Iris pigment epithelial cell (primary cell): ENCODE measurements at regions not wholly inside any gene's neighbourhood (a gene's known extent, or its start where the extent isn't known, plus 50 kb on each side); places are given as distances from the start of the nearest gene placed in this dataset.
"Not testable (repeated sequence)": the region's sequence is repeated elsewhere in the genome, so short reads cannot be mapped to it uniquely, and the experiment has no call there.

Source experiments
- DNase-seq: peaks from one replicate; pipeline ENCODE4 v3.0.0-alpha.2; 2011; ENCODE audit warnings: low read depth

GRCh38 chr2:239819091-239819973, 205.8 kb downstream of the NDUFA10 start:
- DNase-seq, result no peak

DNA sequence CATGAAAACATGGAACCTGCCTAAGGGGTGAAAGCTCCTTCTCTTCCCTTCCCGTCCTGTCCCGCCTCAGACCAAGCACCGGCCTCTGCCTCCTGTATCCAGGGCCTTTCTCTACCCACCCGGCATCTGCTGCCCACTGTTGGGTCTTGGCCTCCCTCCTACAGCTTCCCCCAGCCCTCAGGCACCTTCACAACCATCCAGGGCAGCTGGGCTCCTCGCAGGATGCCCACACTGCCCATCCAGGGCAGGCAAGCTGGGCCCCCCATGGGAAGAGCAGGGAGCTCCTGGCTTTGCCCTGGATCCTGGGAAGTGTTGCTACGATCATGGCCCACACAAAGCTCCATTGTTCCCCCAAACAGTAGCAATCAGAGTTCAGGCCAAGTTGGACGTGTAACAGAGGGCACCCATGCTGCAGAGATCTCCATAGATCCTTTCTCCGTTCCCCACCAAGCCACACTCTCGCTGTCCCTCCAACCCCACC, 206.6 kb downstream of the NDUFA10 start:
- no peak for DNase-seq

GRCh38 chr2:239818086-239818485, 207.1 kb downstream of the NDUFA10 start:
- no peak for DNase-seq

DNA sequence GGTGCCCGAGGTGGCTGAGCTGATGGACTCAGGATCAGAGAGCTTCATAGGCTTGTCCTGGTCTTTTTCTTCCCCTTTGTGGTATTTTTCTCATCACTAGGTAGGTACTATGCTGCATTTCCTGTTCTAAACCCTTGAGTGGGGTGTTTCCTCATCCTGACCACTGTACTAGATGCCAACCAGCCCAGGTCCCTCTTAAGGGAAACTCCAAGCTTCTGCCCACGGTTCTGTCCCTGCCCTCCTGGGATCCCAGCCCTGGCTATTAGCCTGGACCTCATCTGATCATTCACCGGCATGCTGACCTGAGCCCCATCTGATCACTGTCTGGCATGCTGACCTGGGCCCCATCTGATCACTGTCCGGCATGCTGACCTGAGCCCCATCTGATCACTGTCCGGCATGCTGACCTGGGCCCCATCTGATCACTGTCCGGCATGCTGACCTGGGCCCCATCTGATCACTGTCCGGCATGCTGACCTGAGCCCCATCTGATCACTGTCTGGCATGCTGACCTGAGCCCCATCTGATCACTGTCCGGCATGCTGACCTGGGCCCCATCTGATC, 207.6 kb downstream of the NDUFA10 start:
- not testable (repeated sequence) for DNase-seq

- DNase-seq, result no peak
These were observed 208.3 kb downstream of the NDUFA10 start for GRCh38 chr2:239816576-239817467.

DNA sequence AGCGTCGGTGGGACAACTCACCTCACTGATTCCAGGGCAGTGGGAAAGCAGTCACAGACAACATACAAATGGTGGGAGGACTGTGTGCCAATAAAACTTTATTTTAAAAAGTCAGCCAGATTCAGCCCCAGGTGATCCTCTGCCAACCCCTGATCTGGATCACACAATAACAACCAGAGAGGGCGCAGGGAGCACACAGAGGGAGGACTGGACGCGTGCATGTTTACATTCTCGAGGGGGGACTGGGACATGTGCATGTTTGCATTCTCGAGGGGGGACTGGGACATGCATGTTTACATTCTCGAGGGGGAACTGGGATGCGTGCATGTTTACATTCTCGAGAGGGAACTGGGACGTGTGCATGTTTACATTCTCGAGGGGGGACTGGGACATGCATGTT, 209.5 kb downstream of the NDUFA10 start:
- DNase-seq, result no peak

- no peak for DNase-seq
These were observed 210.1 kb downstream of the NDUFA10 start for GRCh38 chr2:239814861-239815601.

DNA sequence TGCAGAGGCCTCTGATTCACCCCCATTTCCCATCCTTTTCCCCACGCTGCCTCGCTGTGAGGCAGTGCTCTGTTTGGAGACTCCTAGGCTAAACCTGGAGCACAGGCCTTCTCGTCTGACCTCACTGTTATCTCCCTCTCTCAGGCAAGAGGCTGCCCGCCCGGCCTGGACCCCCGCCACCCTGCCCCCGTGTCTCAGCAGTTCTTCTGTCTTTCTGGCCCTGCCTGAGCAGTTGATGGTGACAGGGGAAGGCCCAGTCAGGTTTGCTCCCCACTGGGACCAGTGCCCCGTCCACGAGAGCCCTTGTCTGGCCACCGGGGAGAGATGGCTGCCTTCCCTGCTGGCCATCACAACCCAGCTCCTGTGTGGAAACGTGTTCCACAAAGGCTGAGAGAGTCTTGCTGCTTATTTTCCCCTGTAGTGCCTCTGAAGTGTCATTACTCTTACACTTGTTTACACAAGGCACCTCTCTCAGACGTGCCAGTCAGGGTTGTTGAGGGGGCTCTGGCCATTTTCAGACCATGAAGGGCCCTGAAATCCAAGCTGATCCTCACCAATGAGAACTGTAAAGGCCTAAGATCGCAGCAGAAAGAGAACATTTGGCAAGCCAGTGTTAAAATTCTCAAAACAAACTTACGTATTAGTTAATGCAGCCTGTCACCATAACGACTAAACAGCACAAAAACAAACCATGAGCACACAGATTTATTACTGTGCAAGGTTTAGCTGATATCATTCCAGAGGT, 210.9 kb downstream of the NDUFA10 start:
- no peak for DNase-seq

DNA sequence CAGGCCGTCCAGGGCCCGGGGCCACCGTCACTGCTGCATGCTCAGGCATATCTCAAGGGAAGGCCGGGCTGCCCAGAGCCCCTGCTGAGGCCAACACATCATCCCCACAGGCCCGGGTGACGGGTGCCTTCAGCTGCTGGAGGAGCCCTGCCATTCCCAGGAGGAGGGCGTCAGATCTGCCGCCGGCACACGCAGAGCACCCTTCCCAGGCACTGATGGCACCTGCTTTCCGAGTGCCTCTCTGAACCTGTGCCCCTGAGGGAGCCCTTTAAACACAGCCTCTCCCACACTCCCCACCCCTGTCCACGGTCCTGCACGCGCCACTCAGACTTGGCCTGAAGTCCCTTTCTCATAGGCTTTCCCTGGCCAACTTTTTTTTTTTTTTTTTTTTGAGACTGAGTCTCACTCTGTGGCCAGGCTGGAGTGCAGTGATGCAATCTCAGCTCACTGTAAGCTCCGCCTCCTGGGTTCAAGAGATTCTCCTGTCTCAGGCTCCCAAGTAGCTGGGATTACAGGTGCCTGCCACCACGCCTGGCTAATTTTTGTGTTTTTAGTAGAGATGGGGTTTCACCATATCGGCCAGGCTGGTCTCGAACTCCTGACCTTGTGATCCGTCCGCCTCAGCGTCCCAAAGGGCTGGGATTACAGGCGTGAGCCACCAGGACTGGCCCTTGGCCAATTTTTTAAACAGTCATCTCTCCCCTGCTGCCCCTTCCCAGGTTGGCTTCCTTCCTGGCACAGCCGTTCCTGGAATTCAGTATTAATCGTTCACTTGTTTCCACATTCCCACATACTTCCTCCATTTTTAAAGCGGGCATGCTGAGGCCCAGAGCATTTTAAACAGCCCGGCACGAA, 211.7 kb downstream of the NDUFA10 start:
- DNase-seq, result no peak

DNA sequence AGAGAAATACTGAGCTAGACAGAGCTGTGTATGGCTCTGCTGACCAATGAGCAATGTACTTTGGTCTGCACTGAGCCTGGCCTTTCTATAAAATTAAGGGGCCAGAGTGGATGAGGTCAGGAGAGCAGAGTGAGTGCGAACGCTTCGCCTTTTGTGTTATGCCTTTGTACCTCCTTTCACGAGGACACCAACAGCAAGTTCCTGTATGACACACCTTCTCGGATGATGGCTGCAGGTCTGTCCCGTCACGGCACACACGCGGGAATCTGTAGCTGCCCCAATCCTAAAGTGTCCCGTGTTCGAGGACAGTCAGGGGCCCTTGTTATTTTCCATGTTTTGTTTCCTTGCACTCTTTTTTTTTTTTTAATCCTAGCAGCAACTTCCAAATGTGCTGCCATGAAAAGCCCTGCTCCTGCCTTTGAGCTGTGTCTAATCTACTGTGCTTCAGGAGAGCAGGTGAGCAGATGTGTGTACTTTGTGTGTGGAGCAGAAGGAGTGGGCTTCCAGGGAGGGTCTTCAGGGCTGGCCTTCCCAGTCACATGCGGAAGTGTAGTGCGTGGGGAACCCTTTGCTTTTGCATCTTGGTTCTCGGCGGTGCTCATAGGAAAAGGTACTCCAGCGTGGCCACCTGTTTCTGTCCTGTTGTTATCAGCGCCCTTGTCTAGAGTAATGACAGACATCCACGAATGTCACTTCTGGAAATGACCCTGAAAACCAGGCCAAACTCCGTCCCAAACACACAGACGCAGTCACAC, 213.2 kb downstream of the NDUFA10 start:
- no peak for DNase-seq

DNA sequence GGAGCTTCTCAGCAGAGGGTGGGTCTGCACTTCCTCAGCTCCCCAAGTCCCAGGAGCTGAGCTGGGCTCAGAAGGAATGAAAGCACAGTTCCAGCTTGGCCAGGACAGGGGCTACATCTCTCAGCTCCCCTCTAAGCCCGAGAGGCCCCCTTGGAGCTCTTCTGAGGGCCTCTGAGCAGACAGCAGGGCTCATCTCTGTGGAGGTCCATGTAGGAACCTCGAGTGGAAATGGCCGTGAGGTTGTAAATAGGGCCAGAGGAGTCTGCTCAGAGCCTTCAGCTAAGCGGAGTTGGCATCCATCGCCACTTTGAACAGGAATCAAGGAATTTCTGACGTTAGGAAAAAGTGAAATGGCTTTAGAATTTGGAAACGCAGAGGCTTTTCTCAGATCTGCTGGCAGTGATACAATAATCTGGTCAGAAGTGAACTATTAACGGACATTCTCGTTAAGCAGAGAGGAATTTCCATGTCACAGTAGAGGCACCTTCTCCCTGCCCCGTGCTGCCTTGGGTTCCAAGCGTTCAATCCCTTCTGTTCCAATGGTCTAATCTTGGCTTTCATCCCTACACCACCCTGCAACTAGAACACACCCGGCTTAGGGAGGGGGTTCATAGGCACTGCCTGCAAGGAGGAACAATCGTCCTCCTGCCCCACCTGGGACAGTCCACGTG, 213.9 kb downstream of the NDUFA10 start:
- no peak for DNase-seq

- no peak for DNase-seq
These were observed 215.8 kb downstream of the NDUFA10 start for GRCh38 chr2:239809391-239809790.

DNA sequence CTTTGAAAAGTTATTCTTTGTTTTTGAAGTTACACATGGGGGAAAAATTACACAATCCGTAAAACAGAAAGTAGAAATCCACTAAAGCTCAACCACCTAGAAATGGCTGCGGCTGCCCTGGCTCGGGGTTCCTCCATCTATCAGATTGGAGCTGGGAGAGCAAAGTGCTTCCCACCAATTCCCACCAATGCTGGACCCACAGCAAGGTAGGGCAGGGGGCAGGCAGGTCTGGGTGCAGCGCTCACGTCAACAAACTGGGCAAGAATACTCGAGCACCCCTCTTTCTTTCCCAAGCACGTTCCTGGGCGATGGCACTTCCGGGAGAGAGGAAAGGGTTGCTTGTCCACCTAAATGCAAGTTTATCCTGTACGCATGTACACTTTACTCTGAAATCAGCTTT, 217.6 kb downstream of the NDUFA10 start:
- no peak for DNase-seq

- no peak for DNase-seq
These were observed 218.2 kb downstream of the NDUFA10 start for GRCh38 chr2:239806758-239807434.

DNA sequence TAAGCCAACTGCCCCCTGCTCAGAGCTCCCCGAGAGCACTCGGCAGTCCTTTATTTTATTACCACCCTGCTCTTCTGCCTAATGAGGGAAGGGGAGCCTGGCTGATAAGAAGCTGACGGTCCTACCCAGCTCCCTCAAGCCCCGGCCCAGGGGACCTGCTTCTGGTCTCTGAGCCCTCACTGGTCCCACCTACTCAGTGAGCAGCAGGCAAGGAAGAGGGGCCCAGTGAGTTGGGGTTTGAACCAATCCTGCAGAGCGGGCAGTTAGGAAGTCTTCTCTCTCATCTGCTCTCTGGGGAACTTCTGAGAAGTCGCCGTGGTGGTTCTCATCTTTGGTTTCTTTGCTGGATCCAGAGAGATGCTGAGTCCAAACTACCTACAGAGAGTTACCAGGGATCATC, 218.9 kb downstream of the NDUFA10 start:
- no peak for DNase-seq

GRCh38 chr2:239805414-239805813, 219.7 kb downstream of the NDUFA10 start:
- no peak for DNase-seq

GRCh38 chr2:239805043-239805329, 220.2 kb downstream of the NDUFA10 start:
- DNase-seq, result no peak
